Naive thymus-derived CD8-positive, alpha-beta T cell (primary cell): ENCODE measurements at regions not wholly inside any gene's neighbourhood (a gene's known extent, or its start where the extent isn't known, plus 50 kb on each side); places are given as distances from the start of the nearest gene placed in this dataset.

Experiments used
- ATAC-seq, 2 donors: fragments of 150-1000 bp; cut with Tn5 transposase in 1 of 2; sonication (Bioruptor Pico), chemical (Tn5 transposase) in 1 of 2; 1 replicate in 1 of 2; 2 replicates in 1 of 2; pipeline ENCODE4 v1.10.0; 2021; ENCODE audit warnings: mild to moderate bottlenecking in 2 of 2, moderate library complexity in 2 of 2
- POLR2A ChIA-PET: fragments of 350-600 bp; sonication (Branson Sonifier 250); formaldehyde crosslinking; loops from one replicate; lab custom pipeline; 2021; ENCODE audit warnings: antibody characterized with exemption; lab: Charles Lee
- DNase-seq, 10 donors: peaks; one replicate each; pipeline versions ENCODE4 v3.0.0 to v3.0.0-alpha.2; 2020 to 2022
- H3K27ac Mint-ChIP-seq, 10 donors: one replicate each; pipeline ENCODE4 v1.8.0; 2020 to 2022; ENCODE audit warnings: mild to moderate bottlenecking in 10 of 10, mixed read lengths in 10 of 10, moderate library complexity in 4 of 10, inconsistent platforms in 1 of 10
- H3K27me3 Mint-ChIP-seq, 5 donors: one replicate each; pipeline ENCODE4 v1.8.0; 2021 to 2022; ENCODE audit warnings: mixed read lengths in 5 of 5
- H3K36me3 Mint-ChIP-seq, 3 donors: one replicate each; pipeline ENCODE4 v1.8.0; 2020 to 2022; ENCODE audit warnings: mixed read lengths in 3 of 3, mild to moderate bottlenecking in 2 of 3, inconsistent platforms in 1 of 3
- H3K4me1 Mint-ChIP-seq, 4 donors: one replicate each; pipeline ENCODE4 v1.8.0; 2021 to 2022; ENCODE audit warnings: mixed read lengths in 4 of 4
- H3K4me3 Mint-ChIP-seq, 10 donors: one replicate each; pipeline ENCODE4 v1.8.0; 2020 to 2022; ENCODE audit warnings: mild to moderate bottlenecking in 10 of 10, mixed read lengths in 10 of 10, moderate library complexity in 6 of 10, inconsistent platforms in 1 of 10
- H3K9me3 Mint-ChIP-seq, 9 donors: one replicate each; pipeline ENCODE4 v1.8.0; 2020 to 2022; ENCODE audit warnings: mixed read lengths in 9 of 9, mild to moderate bottlenecking in 3 of 9, inconsistent platforms in 1 of 9, moderate library complexity in 1 of 9

GRCh38 chr6:132153221-132153898, 202.2 kb upstream of the CCN2 start:
- Mint-ChIP-seq H3K36me3 (no peaks in the 10 kb centered on the region), H3K4me1 (peaks cover 0 to 6% (median 0%) of the 10 kb centered on the region in 4 donors), H3K27ac (no peak overlapping the region), H3K4me3 (no peak overlapping the region), H3K27me3 (peaks cover 0 to 8% (median 2%) of the 10 kb centered on the region in 5 donors), H3K9me3 (peaks cover 0 to 11% (median 0%) of the 10 kb centered on the region in 9 donors)
- POLR2A ChIA-PET, result no interaction called here
- ATAC-seq (no peak), DNase-seq (no peak)

DNA sequence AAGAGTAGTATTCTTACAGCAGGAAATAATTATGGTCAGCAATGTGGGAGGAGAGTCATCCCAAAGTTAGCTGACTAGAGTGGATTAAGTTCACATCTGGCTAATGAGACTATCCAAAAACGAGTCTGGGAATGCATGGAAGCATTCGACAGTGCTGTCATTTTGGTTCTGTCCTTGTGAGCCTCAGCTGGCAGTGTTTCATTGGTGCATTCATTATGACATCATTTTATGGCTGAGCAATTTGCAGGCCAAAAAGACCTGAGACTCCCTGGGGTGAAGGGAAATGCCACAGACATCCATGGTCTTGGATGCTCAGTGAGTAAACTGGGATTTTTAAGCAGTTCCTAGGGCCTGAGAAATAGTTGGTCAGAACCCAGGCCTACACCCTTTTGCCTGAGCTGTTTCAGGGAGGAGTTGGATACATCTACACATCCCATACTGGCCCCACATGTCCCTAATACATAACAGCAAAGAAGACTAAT, 196.4 kb upstream of the CCN2 start:
- Mint-ChIP-seq H3K4me1 (peaks cover 0 to 6% (median 0%) of the 10 kb centered on the region in 4 donors), H3K4me3 (no peak overlapping the region), H3K27ac (no peak overlapping the region), H3K36me3 (no peaks in the 10 kb centered on the region), H3K27me3 (peaks cover 0 to 9% (median 3%) of the 10 kb centered on the region in 5 donors), H3K9me3 (peaks cover 0 to 8% (median 0%) of the 10 kb centered on the region in 9 donors)
- ATAC-seq (no peak), DNase-seq (no peak)
- POLR2A ChIA-PET, result no interaction called here

GRCh38 chr6:132144456-132144855, 193.3 kb upstream of the CCN2 start:
- peaks cover 0 to 3% (median 0%) of the 10 kb centered on the region in 4 donors for H3K4me1 Mint-ChIP-seq
- H3K36me3 Mint-ChIP-seq, result no peaks in the 10 kb centered on the region
- H3K27ac Mint-ChIP-seq, result no peak overlapping the region
- ATAC-seq (no peak), DNase-seq (no peak)
- peaks cover 0 to 9% (median 2%) of the 10 kb centered on the region in 5 donors for H3K27me3 Mint-ChIP-seq
- no peak overlapping the region for H3K4me3 Mint-ChIP-seq
- POLR2A ChIA-PET, result no interaction called here
- peaks cover 0 to under 1% (median 0%) of the 10 kb centered on the region in 9 donors for H3K9me3 Mint-ChIP-seq

DNA sequence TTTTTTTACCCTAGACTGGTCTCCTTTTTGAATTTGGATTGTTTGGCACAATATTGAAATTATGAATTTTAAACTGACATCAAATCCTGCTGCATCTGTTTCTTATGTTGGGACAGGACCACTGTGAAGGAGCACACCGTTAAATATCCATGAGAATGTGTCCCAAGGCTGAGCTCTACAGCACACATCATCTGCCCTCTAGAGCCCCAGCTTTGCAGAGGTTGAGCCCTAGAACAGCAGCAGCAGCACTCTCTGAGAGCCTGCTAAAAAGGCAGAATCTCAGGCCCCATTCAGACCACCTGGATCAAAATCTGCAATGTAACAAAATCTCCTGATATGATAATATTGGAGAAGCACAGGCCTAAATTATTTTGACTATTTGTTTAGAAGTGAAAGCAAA, 192.1 kb upstream of the CCN2 start:
- ATAC-seq (no peak), DNase-seq (no peak)

DNA sequence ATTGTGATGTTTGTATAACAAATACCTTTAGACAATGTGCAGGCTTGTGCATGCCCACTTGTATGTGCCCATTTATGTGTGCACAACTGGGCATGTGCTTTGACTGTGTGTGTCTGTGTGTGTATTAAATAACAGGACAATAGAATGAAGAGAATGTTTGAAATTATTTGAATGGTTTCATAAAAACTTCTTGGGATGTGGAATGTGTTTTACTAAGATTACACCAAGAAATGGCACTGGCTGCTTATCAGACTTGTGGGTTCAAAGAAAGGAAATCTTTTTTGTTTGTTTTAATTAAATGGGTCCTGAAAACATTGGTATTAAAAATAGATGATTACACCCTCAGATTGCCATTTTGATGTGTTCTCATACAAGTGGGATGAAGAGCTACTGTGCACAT, 191.6 kb upstream of the CCN2 start:
- Mint-ChIP-seq H3K9me3 (peaks cover 0 to 3% (median 0%) of the 10 kb centered on the region in 9 donors), H3K27ac (no peak overlapping the region), H3K4me3 (no peak overlapping the region), H3K36me3 (no peaks in the 10 kb centered on the region), H3K4me1 (peaks cover 0 to 12% (median 0%) of the 10 kb centered on the region in 4 donors), H3K27me3 (peaks cover 0 to 9% (median 2%) of the 10 kb centered on the region in 5 donors)
- no peak for DNase-seq
- POLR2A ChIA-PET, result no interaction called here
- ATAC-seq, result no peak

More for the DNA sequence above, 192.1 kb upstream of the CCN2 start:
- no peaks in the 10 kb centered on the region for H3K36me3 Mint-ChIP-seq
- POLR2A ChIA-PET, result no interaction called here
- peaks cover 0 to 8% (median 0%) of the 10 kb centered on the region in 4 donors for H3K4me1 Mint-ChIP-seq
- no peak overlapping the region for H3K27ac Mint-ChIP-seq
- no peak overlapping the region for H3K4me3 Mint-ChIP-seq
- H3K9me3 Mint-ChIP-seq, result peaks cover 0 to 3% (median 0%) of the 10 kb centered on the region in 9 donors
- peaks cover 0 to 9% (median 2%) of the 10 kb centered on the region in 5 donors for H3K27me3 Mint-ChIP-seq

- Mint-ChIP-seq H3K36me3 (no peaks in the 10 kb centered on the region), H3K27me3 (peaks cover 0 to 9% (median 2%) of the 10 kb centered on the region in 5 donors), H3K4me1 (peaks cover 0 to 15% (median 0%) of the 10 kb centered on the region in 4 donors), H3K27ac (no peak overlapping the region), H3K9me3 (peaks cover 0 to 3% (median 0%) of the 10 kb centered on the region in 9 donors), H3K4me3 (no peak overlapping the region)
- POLR2A ChIA-PET, result no interaction called here
- no peak for DNase-seq
- ATAC-seq, result no peak
Measured at GRCh38 chr6:132142308-132142707, 191.1 kb upstream of the CCN2 start.

- POLR2A ChIA-PET, result no interaction called here
- no peak for DNase-seq
- Mint-ChIP-seq H3K9me3 (peaks cover 0 to 3% (median 0%) of the 10 kb centered on the region in 9 donors), H3K4me1 (peaks cover 0 to 29% (median 0%) of the 10 kb centered on the region in 4 donors), H3K27ac (no peak overlapping the region), H3K4me3 (no peak overlapping the region), H3K27me3 (peaks cover 0 to 9% (median 2%) of the 10 kb centered on the region in 5 donors), H3K36me3 (no peaks in the 10 kb centered on the region)
- no peak for ATAC-seq
Measured at GRCh38 chr6:132140189-132140588, 189.0 kb upstream of the CCN2 start.

DNA sequence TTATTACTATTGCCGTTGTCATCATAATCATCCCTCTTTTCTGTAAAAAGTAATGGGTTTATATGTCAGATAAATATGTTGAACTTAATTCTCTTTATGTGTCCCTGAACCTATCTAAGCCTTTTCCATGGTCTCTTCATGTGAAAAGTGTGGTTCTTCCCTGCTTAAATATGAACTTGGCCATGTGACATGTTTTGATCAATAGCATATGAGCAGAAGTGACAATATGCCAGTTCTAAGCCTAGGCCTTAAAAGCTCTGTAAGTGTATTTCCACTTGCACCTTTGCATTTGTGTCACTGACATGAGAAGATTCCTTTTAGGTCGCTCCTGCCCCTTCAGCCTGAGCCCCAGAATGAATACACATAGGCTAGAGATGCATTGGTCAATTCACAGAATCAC, 188.4 kb upstream of the CCN2 start:
- DNase-seq (no peak), ATAC-seq (no peak)
- Mint-ChIP-seq H3K36me3 (no peaks in the 10 kb centered on the region), H3K27ac (no peak overlapping the region), H3K4me1 (peaks cover 0 to 29% (median 0%) of the 10 kb centered on the region in 4 donors), H3K27me3 (peaks cover 0 to 4% (median under 1%) of the 10 kb centered on the region in 5 donors), H3K9me3 (peaks cover 0 to 3% (median 0%) of the 10 kb centered on the region in 9 donors), H3K4me3 (no peak overlapping the region)
- POLR2A ChIA-PET, result no interaction called here

- Mint-ChIP-seq H3K4me3 (peak overlapping the region in 1 of 10 donors; percentile 12), H3K36me3 (no peaks in the 10 kb centered on the region), H3K27me3 (peaks cover 0 to 3% (median 2%) of the 10 kb centered on the region in 5 donors), H3K9me3 (peaks cover 0 to 3% (median 0%) of the 10 kb centered on the region in 9 donors), H3K27ac (no peak overlapping the region), H3K4me1 (peaks cover 0 to 36% (median 0%) of the 10 kb centered on the region in 4 donors)
- ATAC-seq (no peak), DNase-seq (no peak)
- POLR2A ChIA-PET, result no interaction called here
Measured at GRCh38 chr6:132136981-132137380, 185.8 kb upstream of the CCN2 start.

DNA sequence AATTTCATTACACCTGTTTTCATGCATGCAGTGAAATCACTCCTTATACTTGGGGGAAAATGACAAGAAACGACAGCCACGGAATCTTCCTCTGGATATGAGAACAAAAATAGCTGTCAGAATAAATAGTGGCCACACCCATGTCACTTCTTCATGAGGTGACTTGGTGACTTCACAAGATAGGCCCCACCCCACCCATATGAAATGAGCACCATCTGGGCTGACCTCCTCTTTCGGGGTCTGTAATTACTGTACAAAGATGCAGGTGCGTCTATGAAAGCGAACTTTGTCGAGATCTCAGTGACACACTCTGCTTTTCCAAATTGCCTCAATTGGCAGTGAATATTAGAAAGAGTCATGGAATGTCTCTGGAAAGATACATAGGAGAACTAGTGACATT, 184.2 kb upstream of the CCN2 start:
- DNase-seq (no peak), ATAC-seq (no peak)
- Mint-ChIP-seq H3K27me3 (peaks cover 3 to 11% (median 5%) of the 10 kb centered on the region in 5 donors), H3K9me3 (peaks cover 0 to 3% (median 0%) of the 10 kb centered on the region in 9 donors), H3K27ac (peak overlapping the region in 1 of 10 donors; percentile 2), H3K4me3 (peak overlapping the region in 1 of 10 donors; percentile 34), H3K36me3 (no peaks in the 10 kb centered on the region), H3K4me1 (peaks cover 0 to 51% (median 0%) of the 10 kb centered on the region in 4 donors)
- POLR2A ChIA-PET, result no interaction called here

- POLR2A ChIA-PET, result no interaction called here
- peaks cover 3 to 11% (median 5%) of the 10 kb centered on the region in 5 donors for H3K27me3 Mint-ChIP-seq
- ATAC-seq (no peak), DNase-seq (no peak)
- H3K36me3 Mint-ChIP-seq, result no peaks in the 10 kb centered on the region
- H3K4me3 Mint-ChIP-seq, result peak overlapping the region in 1 of 10 donors; percentile 9
- H3K4me1 Mint-ChIP-seq, result peaks cover 0 to 50% (median 0%) of the 10 kb centered on the region in 4 donors
- H3K27ac Mint-ChIP-seq, result peak overlapping the region in 1 of 10 donors; percentile 65
- peaks cover 0 to 2% (median 0%) of the 10 kb centered on the region in 9 donors for H3K9me3 Mint-ChIP-seq
Measured at GRCh38 chr6:132133736-132134445, 182.7 kb upstream of the CCN2 start.

- peaks cover 3 to 11% (median 6%) of the 10 kb centered on the region in 5 donors for H3K27me3 Mint-ChIP-seq
- H3K27ac Mint-ChIP-seq, result peak overlapping the region in 2 of 10 donors; percentile 8 to 65
- DNase-seq (no peak), ATAC-seq (no peak)
- no peaks in the 10 kb centered on the region for H3K36me3 Mint-ChIP-seq
- H3K9me3 Mint-ChIP-seq, result peaks cover 0 to 2% (median 0%) of the 10 kb centered on the region in 9 donors
- H3K4me3 Mint-ChIP-seq, result no peak overlapping the region
- POLR2A ChIA-PET, result no interaction called here
- peaks cover 0 to 43% (median 0%) of the 10 kb centered on the region in 4 donors for H3K4me1 Mint-ChIP-seq
Measured at GRCh38 chr6:132132924-132133639, 181.9 kb upstream of the CCN2 start.
